NCI-H524 (cell line): ENCODE measurements at regions not wholly inside any gene's neighbourhood (a gene's known extent, or its start where the extent isn't known, plus 50 kb on each side); places are given as distances from the start of the nearest gene placed in this dataset.
A peak's percentile ranks its signal among the peaks of the same experiment; 100 is the strongest.
"Not testable (repeated sequence)": the region's sequence is repeated elsewhere in the genome, so short reads cannot be mapped to it uniquely, and the experiment has no call there.

Experiments
- DNase-seq, 2 experiments: peaks; one replicate each; lab custom pipeline; 2025; lab: John Stamatoyannopoulos, UW

DNA sequence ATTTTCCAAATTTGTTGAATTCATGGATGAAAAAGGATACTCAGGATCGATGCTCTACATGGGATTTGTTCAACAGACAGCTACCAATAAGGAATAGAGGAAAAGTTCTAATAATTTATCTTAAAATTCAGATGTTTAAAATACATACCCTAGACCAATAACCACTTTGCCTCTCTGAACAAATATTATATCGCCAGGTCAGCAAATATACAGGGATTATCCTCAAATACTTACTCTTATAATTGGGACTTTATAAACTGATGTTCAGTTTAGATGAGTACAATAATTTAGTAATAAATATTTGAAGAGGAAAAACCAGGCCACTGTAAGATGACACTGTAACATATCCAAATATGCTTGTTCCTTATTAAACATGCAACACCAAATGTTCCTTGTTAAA is 268.7 kb downstream of the DOK5 start:
- no peak for DNase-seq

DNA sequence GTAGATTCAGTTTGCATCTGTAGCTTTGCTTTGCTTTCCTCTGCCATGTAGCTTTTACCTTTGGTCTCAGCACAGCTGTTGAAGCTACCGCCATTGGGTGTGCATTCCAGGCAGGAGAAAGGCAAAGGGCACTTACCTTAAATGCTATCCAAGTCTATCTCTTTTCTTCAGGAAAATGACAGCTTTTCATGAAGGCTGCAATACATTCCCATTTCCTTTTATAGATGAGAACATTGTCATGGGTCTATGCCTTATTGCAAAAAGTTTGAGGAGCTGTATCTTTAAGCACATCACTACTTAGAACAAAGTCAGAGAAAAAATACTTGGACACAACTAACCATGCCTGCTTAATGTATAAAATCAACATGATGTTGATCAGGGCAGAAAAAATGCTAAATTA is 266.8 kb downstream of the DOK5 start:
- DNase-seq = no peak

DNA sequence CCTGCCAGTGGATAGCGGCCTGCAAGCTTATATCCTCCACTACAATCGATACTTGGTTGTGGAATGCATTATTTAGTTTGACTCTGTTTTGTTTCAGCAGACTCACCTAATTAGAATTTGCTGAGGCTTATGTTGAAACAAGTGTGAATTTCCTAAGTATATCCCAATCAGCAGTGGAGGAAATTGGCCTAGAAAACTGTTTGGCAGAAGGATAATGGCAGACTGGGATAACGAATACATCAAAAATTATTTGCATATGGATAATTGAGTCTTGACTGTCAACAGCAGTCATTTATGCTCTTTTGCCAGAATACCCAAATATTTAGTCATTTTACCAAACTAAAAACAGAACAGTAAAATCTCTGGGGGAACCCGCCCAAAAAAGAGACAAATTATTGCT is 261.0 kb downstream of the DOK5 start:
- no peak for DNase-seq

DNA sequence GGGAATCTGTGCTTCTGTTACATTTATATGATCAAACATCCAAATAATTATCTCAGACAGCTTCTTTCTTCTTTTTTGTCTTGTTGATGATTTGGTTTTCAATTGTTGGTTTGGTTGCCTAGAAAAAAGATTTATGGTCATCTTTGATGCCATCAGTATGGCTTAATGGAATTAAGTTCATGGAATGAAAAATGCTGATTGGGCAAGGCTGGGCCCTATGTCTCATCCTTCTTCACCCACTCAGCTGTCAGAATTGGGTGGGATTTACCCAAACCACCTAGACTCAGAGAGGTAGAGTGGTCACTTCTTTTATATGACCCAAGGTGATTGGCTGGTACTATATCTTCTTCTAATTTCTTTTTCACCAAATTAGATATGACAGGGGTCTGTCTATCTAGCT is 258.3 kb downstream of the DOK5 start:
- no peak for DNase-seq

DNA sequence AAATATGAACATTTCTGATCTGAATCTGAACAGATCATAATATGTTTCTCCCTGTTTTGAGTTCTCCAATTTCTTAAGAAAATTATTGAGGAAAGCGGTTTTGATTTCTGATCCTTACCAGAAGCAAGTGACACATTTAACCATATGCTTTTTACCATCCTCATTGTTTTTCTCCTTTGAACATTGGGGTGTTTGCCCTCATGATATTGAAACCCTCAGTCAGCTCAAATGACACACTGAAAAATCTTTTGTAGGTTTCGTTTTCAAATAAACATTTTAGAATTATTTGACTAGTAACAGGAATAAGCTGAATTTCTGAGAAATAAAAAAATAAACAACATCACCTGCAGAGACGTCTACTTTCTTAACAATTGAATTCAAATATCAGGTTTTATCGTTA is 252.1 kb downstream of the DOK5 start:
- no peak for DNase-seq

DNA sequence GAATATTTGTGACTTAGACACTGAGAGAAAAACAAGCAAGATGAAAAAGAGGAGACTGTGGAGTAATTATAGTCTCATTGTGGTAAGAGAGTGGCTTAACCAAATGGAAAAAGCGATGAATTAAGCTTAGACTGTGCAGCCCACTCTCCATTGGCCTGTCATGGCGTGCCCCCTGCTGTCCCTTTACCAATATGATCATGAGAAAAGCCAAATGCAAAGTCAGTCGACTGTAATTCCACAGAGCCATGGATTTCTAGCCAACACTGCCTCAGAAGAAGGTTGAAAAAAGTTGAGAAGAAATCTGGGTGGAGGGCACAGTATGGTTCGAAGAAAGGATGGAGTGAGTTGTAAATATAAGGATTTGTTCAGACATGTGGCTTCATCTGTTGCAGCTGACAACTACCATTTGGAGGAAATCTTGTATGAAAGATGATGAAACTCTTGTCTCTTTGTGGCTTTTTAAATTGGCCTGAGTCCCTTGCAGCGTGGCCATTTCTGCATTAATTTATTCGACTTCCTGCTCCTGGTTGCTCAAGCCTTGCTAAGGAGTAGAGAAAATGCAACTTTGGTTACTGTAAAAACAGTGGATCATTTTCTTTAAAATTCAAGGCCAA is 251.4 kb downstream of the DOK5 start:
- peak in 1 of 2 experiments; percentile 18 for DNase-seq

DNA sequence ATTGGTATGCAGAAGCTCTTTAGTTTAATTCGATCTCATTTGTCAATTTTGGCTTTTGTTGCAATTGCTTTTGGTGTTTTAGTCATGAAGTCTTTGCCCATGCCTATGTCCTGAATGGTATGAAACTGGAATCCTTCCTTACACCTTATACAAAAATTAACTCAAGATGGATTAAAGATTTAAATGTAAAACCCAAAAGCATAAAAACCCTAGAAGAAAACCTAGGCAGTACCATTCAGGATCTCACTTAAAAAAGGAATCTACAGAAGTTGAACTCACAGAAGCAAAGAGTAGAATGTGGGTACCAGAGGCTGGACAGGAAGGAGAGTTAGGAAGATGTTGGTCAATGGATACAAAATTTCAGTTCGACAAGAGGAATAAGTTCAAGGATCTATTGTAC is 249.9 kb downstream of the DOK5 start:
- DNase-seq = not testable (repeated sequence)

DNA sequence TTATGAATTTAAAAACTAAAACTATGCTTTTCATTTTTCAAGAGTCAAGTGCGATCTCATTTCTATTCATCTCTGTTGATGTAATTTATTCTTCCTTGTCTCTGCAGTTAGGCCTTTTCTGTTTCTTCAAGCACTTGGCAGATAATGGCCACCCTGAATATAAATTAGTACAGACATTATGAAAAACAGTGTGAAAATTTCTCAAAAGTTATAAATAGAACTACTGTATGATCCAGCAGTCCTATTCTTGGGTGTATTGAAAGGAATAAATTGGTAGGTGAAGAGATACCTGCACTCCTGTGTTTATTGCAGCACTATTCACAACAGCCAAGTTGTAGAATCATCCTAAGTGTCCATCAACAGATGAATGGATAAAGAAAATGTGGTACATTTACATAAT is 248.3 kb downstream of the DOK5 start:
- no peak for DNase-seq

DNA sequence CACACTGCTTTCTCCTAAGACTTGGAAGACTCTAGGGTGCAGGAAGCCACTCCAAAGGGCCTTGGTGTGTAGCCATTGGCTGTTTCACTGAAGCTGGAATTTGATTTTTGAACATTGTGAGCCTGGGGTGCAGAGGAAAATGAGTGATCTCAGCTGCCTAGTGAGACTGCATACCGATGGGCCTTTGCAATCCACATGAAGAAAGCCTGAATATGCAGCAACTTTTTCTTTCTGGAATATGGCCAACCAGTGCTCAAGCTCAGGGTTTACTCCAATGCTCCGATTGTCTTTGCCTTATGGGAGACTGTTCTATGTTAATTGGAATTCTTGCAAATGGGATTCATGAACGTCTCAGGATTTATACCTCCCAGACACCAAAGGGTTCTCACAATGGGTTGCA is 242.6 kb downstream of the DOK5 start:
- DNase-seq = no peak

DNA sequence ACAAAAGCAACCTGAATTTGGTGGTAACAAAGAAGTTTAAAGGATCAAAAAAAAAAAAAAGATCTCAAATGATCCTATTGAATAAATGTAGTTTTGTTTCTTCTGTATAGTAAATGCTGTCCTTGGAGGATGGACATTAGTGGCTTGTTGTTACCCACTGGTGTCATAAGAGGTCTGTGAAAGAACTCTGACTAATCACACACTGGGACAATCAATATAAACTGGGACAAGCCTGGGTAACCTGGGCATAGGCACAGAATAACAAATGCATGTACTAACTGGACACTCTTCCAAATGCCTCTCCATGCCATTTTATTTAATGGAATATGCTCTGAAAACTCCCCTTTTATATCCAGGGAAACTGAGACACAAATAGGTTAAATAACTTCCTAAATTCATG is 241.4 kb downstream of the DOK5 start:
- DNase-seq = no peak

DNA sequence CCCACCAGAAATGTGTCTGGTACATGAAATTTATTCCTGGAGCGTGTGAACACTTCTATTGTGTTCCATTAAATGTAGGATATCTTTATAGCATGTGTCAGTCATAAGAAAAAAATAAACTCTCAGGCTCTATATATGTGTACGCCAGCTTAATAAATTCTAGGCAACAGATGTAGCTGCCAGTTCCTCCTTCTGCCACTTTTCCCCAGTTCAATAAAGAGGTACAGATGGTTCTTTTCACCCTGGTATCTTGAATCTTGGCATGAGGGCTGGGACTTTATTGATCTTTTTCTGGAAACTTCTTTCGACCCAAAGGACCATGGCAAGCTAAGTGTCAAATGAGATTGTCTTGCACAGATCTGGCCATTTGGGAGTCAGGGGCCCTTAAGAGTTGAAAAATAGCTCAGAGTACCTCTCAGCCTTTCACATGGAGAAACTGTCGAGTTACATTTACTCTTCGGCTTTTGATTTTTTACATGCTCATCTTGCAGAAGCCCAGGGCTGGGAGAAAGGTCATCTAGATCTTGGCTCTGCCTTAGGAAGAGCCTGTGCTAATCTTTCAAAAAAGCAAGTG is 240.9 kb downstream of the DOK5 start:
- peak in 1 of 2 experiments; percentile 9 for DNase-seq

DNA sequence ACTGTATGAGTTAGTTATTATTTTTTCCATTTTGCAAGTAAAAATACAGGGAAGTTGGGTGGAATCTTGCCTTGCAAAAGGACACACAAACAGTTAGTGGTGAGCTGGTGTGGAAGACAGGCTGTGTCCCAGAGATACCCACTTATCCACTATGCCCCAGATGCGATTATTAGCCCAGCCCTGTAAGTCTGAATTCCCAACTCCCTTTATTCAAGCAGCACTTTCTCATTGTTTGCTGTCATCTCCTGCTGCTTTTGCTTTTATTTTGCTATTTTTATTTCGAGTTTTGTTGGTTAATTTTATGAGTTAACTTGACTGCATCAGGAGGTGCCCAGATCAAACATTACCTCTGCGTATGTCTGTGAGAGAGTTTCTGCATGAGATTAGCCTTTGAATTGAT is 239.4 kb downstream of the DOK5 start:
- DNase-seq = peak in 1 of 2 experiments; percentile 1

DNA sequence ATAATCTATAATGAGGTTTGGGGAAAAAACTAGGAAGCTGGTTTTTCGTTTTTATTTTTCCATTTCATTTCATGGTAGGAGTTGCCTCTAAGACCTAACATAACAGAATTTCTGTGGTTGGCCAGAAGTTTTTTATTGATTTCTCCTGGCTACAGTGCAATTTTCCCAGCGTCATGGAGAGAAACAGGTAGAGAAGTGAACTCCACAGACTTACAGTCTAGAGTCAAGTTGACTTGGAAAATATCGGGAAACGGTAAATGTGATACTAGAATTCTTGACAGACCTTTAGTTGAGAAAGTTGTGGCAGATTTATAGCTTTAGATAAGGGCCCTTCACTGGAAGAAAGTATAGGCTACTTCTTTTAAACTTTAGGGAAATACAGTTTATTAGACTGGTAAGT is 238.3 kb downstream of the DOK5 start:
- DNase-seq = no peak

DNA sequence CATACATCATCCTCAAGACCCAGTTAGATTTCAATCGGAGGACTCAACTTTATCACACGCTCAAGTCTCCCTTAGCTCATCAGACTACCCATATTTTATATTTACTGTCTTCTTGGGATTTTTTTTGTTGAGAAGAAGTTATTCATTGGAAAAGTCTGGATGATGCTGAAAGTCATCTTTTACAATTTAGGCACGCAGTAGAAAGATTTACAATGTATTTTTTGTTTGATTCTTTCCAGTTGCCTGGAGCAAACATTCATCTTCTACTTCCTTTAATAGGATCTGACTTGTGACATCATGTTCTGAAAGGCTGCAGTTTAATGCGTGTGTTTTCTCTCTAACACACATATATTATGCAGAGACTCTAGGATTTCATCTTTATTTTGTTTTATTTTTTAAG is 235.7 kb downstream of the DOK5 start:
- no peak for DNase-seq

DNA sequence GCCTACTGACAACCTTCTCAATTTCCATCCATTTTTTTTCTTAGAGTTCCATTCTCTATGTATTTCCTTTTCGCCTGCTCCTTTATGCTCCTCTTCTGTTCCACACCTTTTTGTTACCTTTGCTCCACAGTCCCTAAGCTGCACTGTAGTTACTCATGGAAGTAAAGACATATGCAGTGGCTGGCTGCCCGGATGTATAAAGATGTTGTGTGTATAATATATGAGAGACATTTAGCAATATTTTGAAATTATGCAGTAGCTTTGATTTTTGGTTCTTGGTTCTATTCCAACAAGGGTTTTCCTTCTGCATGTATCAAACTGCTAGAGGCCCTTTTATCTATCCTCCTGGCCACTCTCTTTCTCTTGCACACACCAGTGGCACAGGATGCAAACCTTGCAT is 234.9 kb downstream of the DOK5 start:
- DNase-seq = no peak

DNA sequence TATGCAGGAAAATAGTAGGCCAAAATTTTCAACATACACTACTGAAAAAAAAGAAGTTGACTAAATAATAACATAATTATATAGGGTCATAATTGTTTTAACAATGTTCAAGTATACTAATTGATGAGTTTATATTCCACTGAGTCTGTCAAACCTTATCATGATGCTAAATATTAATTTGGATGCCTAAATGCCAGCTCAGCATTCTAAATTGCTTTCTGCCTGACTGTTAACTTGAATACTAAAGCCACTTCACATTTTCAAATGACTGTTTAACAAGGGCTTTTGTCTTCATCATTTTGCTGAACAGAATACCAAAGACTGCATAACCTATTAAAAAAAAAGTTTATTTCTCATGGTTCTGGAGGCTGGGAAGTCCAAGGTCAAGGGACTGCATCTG is 232.8 kb downstream of the DOK5 start:
- DNase-seq = no peak

DNA sequence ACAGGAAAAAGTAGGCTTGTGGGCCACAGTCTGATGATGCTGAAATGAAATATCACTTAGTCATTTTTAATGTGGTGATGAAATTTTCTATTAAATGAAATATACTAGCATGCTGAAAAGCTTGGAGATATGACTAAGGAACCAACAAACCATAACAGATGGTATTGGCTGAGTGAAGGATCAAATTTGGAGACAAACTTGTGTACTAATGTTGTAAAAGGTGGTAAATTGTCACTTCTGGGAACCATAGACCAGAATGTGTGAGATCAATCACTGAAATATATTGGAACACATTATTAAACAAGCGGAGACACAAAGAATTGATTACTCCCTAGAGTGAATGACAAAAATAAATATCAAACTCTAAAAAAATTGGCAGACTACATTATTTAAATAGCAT is 232.4 kb downstream of the DOK5 start:
- no peak for DNase-seq

DNA sequence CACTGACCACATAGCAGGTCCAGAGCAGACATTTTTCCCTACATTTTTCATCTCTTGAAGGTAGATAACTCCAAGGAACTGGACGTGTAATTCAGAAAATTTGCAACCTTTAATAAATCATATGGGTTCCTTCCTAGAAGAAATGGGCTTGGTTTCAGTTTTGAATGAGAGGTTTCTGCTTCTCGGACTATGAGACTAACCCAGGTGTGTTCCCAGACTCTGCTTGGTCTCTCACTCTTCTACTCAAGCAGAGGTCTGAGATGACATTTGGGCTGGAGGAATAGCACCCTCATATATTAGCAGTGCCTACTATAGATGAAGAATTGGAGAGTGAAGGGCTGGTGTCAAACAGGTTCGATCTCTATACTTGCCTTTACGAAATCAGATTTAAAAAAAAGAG is 231.2 kb downstream of the DOK5 start:
- DNase-seq = no peak

DNA sequence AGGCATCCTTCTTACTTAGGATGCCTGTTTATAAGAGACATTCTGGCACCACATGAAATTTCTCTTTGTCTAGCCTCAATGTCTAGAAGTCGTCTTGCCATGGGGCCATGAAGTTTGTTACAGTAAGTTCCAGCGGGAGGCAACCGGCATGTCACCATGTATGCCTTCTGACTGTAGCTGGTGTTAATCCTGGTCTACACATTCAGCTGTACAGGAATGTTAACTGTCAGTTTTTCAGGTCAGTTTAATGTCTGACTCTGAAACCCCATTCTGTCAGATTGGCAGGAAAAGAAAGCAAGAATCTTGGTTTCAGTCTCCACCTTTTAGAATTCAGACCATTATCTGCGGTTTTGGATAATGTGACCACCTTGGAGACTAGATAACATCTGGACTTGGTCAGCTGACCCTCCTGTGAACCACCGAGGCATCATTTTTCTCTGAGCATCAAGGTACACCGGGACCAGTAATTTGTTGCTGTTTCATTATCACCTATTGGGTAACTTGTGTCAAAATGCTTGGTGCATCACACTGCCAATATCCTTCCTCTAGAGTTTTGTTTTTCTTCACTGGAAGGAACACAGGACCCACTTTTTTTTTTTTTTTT is 228.7 kb downstream of the DOK5 start:
- no peak for DNase-seq
